ENCODE measurements at regions not wholly inside any gene's neighbourhood (a gene's known extent, or its start where the extent isn't known, plus 50 kb on each side); places are given as distances from the start of the nearest gene placed in this dataset.
"Not testable (repeated sequence)": the region's sequence is repeated elsewhere in the genome, so short reads cannot be mapped to it uniquely, and the experiment has no call there.

GRCh38 chr1:29557066-29557465 lies 320.7 kb downstream of the PTPRU start:
- ATAC-seq (no peak), DNase-seq (ENCODE audit: low spot score) (no peak)

DNA sequence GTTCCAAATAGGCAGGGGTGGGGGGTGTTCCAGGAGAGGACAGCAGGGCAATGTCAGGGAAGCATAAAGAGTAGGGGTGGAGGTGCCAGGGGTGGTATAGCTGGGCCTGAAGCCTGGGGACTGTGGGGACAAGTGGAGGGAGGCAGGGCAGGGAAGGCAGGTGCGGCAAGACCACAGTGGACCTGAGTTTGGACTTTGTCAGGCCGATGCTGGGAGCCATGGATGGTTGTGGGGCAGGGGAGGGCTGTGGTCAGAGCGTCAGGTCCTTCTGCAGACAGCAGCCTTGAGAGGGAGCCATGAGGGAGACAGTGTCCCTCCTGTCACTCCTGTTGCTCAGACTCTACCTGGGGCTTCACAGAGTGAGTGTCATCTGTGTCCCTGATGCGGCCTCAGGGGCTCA lies 320.3 kb downstream of the PTPRU start:
- no peak for DNase-seq (ENCODE audit: low spot score)
- ATAC-seq = no peak

DNA sequence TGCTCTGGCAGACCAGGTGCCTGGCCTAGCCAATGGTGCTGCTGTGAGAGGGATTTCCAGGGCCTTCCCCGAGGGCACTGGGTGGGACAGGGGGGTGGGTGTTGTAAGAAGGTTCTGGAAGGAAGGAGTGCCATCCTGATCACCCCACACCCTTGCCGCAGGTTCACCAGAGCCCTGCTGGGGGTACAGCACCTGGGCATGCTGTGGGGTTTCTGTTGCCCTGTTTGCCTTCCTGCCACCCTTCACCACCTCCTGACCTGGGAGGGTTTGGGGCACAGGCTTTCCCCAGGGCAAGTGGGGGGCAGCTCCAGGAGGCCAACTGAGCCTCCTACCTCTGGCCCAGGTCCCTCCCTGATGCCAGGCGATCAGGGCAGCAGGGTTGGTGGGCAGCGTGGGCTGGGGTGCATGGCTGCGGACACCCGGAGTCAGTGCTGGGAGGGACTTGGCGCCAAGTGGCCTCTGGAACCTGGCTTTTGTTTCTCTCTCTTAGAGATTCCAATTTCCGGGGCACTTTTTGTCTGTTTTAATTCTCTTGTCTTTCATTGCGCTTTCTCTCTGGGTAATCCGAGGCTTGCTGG lies 318.8 kb downstream of the PTPRU start:
- DNase-seq (ENCODE audit: low spot score) = no peak
- ATAC-seq = no peak

- ATAC-seq (no peak), DNase-seq (ENCODE audit: low spot score) (no peak)
Observed at GRCh38 chr1:29554208-29554778, 318.0 kb downstream of the PTPRU start.

DNA sequence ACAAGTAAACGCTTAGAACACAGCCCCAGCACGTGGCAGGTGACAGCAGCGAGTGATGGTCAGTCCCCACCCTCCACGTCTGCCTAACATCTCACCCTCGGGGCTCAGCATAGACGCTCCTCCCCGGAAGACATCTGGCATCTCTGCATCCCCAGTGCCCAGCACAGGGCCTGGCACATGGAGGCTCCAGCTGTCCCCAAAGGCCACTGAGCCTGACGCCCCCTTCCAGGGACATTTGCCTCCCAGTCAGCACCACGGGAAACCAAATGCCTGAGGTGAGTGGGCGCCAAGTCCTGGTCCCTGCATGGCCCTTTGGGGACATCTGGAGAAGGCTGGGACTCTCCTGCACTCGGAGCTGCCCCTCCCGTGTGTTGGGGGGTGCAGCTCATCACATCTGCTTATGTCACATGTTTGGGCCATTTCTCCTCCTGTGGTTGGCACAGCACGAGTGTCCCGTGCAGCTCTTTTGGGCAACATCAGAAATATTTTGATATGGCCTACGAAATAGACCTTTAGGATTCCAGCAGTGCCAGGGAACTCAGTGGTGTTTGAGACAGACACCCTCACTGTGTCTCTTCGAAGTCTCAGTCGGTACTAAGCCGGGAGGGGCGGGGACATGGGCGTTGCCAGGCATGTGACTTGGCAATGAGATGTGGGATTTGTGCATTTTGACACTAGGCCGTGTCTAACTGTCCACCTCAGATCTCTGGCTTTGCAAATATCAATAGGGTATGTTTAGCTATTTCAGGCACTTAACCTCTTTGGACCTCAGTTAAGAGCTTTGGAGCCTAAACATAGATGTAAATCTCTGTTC lies 315.0 kb downstream of the PTPRU start:
- DNase-seq (ENCODE audit: low spot score) (peak; percentile 28), ATAC-seq (no peak)

DNA sequence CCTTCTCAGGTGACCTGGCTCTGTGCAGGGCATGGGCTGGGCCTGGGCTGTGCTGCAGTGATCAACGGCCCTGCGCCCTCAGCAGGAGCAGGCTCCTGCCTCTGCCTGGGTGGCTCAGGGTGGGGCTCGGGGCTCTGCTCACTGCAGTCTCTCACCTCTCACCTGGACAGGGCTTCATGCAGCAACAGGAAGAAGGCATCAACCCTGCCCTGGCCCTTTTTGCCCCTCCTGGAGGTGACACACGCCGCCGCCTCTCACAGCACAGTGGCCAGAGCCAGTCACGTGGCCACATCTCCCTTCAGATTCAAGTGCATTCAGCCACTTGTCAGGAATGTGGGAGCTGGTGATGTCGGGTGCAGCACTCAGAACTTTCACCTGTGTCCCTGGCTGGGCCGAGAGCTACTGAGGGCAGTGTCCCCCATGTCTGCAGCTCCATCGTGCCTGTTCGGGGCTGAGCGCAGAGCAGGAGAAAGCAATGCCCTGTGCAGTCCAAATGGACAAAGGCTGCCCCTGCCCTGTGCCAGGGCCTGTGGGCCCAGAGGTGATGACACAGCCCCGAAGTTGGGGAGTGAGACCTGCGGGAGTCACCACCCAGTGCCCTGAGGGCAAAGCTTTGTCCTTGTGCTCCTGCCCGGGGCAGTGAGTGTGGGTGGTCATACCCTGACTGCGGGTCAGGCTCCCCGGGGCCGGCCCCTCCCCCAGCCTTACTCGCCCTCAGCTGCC lies 314.0 kb downstream of the PTPRU start:
- ATAC-seq = no peak
- DNase-seq (ENCODE audit: low spot score) = no peak

DNA sequence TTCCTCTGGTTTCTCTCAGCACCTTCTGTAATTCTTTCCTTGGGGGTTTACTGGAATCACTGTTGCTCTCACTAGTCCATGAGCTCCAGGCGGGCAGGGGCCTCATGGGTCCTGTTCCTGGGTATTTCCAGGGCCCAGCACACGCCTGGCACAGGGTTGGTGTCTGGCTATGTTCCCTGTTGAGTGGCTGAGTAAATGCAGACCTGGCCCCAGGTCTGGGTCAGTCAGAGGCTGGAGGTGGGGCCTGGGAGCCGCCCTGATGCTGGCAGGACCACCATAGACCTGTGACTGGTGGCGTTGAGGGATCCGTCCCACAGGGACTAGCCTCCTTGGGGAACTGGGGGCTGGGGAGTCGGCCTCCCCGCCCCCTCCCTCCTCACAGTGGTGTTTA lies 313.4 kb downstream of the PTPRU start:
- DNase-seq (ENCODE audit: low spot score); ATAC-seq: not testable (repeated sequence)

DNA sequence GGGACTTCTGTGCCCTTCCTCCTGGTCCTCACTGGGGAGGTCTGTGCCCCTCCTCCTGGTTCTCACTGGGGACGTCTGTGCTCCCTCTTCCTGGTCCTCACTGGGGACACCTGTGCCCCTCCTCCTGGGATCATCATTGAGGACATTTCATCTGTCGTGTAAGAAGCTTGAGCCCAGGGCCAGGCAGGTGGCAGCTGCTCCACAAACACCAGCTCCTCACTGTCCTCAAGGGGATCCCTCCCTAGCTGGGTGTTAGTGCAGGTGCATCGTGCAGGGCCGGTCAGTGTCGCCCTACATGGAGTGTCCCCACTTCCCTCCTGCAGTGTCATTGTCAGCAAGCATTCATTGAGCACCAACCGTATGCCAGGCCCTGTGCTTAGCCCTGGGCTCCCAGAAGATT lies 312.7 kb downstream of the PTPRU start:
- DNase-seq (ENCODE audit: low spot score) (peak; percentile 28), ATAC-seq (no peak)

- DNase-seq (ENCODE audit: low spot score) (peak; percentile 2), ATAC-seq (no peak)
Observed at GRCh38 chr1:29548091-29548490, 311.8 kb downstream of the PTPRU start.

DNA sequence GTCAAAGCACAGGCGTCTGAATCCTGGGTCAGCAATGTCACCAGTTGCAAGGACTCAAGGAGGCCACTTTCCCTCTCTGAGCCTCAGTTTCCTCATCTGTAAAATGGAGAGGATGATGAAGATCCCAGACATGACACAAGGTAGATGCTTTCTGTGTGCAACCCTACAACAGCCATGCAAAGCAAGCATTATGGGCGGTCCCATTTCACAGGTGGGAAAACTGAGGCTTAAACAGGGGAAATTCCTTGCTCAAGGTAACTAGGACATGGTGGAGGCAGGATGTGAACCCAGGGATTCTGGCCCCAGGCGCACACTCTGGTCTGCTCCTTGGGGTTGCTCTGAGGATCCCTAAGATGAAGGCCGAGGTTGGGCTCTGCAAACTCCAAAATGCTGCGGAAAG lies 311.0 kb downstream of the PTPRU start:
- ATAC-seq (no peak), DNase-seq (ENCODE audit: low spot score) (no peak)

- DNase-seq (ENCODE audit: low spot score) (peak; percentile 28), ATAC-seq (no peak)
Observed at GRCh38 chr1:29546496-29546895, 310.2 kb downstream of the PTPRU start.

- ATAC-seq = no peak
- DNase-seq (ENCODE audit: low spot score) = peak; percentile 19
Observed at GRCh38 chr1:29544406-29544805, 308.1 kb downstream of the PTPRU start.

- DNase-seq (ENCODE audit: low spot score) (no peak), ATAC-seq (no peak)
Observed at GRCh38 chr1:29543586-29543985, 307.3 kb downstream of the PTPRU start.

- ATAC-seq (no peak), DNase-seq (ENCODE audit: low spot score) (peak; percentile 38)
Observed at GRCh38 chr1:29542548-29542947, 306.2 kb downstream of the PTPRU start.

GRCh38 chr1:29541631-29542030 lies 305.3 kb downstream of the PTPRU start:
- DNase-seq (ENCODE audit: low spot score) (no peak), ATAC-seq (no peak)

DNA sequence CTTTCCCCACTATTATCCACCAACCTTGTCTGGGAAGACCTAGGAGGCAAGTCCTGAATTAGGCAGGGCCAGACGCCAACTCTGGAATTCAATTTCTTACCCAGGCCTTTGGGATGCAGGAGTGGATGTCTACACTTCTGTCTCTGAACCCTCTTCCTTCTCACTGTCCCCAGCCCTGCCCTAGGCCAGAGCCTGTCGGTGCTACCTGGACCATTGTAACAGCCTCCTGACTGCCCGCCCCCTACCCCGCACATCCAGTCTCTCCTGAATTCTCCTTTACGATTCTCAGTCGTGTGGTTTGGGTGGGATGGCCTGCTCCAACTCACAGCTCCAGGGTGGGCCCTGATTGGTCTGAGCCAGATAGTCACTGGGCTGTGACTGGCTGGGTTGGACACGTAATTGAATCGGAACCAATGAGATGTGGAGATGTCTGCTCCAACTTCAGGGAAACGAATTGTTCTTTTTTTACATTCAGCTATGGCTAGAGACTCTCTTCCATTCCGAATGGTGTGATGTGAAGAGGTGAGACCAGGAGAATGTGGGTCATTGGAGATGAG lies 304.6 kb downstream of the PTPRU start:
- ATAC-seq (no peak), DNase-seq (ENCODE audit: low spot score) (no peak)

DNA sequence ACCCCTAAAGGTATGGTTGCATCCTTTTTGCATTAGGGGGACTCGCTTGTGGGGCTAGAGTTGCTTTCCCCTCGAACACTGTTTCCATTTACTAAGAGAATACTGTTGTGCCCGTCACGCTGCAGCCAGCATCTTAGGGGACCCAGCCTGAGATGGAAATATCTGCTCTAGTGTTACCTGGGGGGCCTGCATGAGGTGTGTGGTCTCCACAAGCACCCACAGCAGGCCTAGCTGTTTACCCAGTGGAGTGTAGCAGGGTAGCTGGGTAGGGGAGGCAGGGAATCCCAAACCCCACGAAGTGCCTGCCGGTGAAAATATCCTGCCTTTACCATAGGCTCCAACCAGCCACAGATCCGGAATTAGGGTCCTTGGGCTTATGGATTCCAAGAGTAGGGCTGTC lies 303.6 kb downstream of the PTPRU start:
- ATAC-seq (no peak), DNase-seq (ENCODE audit: low spot score) (no peak)

GRCh38 chr1:29538586-29538985 lies 302.3 kb downstream of the PTPRU start:
- no peak for ATAC-seq
- DNase-seq (ENCODE audit: low spot score) = no peak

GRCh38 chr1:29532751-29533150 lies 296.4 kb downstream of the PTPRU start:
- ATAC-seq = no peak
- DNase-seq (ENCODE audit: low spot score) = peak; percentile 26

DNA sequence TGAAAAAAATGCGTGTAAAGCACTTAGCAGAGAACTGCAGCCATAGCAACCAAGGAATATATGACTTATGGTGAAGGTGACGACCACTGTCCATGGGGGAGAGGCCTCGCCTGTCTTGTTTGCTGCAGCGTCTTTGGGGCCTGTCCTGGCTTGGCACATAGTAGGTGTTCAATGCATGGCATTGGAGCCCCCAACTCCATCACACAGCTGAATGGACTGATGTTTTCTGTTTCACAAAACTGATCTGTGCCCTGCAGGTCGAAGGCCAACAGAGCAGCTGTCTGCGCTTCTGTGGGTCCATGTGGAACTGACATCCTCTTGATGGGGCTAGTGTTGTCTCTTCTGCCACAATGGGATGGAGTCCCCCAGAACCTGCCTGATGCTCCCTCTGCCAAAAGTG lies 296.0 kb downstream of the PTPRU start:
- DNase-seq (ENCODE audit: low spot score) (peak; percentile 11), ATAC-seq (no peak)

DNA sequence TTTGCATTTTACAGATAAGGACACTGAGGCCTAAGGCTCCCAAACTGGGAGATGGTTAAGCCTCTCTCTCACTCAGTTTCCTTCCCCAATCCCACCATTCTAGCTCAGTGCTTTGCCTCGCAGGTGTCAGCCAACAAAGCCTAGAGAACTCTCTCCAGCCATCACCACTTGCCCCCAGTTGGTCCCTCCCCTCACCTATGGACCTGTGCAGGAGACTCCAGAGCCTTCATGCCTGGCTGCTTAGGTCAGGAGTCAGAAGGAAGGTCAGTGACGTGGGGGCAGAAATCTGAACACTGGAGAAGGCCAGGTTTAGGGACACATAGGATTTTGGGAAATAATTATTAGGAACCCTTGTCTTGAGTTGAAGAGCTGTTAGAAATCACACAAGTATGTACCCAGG lies 295.3 kb downstream of the PTPRU start:
- ATAC-seq = no peak

More for the DNA sequence above, 295.3 kb downstream of the PTPRU start:
- peak; percentile 12 for DNase-seq (ENCODE audit: low spot score)
